T-helper 17 cell (primary cell): ENCODE measurements at regions not wholly inside any gene's neighbourhood (a gene's known extent, or its start where the extent isn't known, plus 50 kb on each side); places are given as distances from the start of the nearest gene placed in this dataset.

Source experiments
- ATAC-seq: fragments of 150-1000 bp; cut with Tn5 transposase; 2 replicates; pipeline ENCODE4 v1.10.0; 2021; ENCODE audit warnings: mild to moderate bottlenecking, moderate library complexity
- DNase-seq, 3 donors: peaks; one replicate each; pipeline versions ENCODE4 v3.0.0 to v3.0.0-alpha.2; 2020 to 2021
- H3K9me3 ChIP-seq: one replicate; pipeline ENCODE4 v1.7.0; 2013; ENCODE audit warnings: low read length, mild to moderate bottlenecking; ENCODE audit not compliant: control insufficient read depth, poor library complexity, severe bottlenecking
- H3K27ac Mint-ChIP-seq: one replicate; pipeline ENCODE4 v1.8.0; 2022; ENCODE audit warnings: mild to moderate bottlenecking, moderate library complexity, mixed read lengths
- H3K27me3 Mint-ChIP-seq: one replicate; pipeline ENCODE4 v1.8.0; 2022; ENCODE audit warnings: mixed read lengths
- H3K36me3 Mint-ChIP-seq: one replicate; pipeline ENCODE4 v1.8.0; 2022; ENCODE audit warnings: low read depth, mixed read lengths
- H3K4me1 Mint-ChIP-seq: one replicate; pipeline ENCODE4 v1.8.0; 2022; ENCODE audit warnings: mild to moderate bottlenecking, mixed read lengths
- H3K4me3 Mint-ChIP-seq: one replicate; pipeline ENCODE4 v1.8.0; 2022; ENCODE audit warnings: mild to moderate bottlenecking, moderate library complexity, mixed read lengths

GRCh38 chr3:24943961-24944360 is 449.3 kb upstream of the THRB start:
- H3K36me3 Mint-ChIP-seq: no peaks in the 10 kb centered on the region

GRCh38 chr3:24944805-24945520 is 450.3 kb upstream of the THRB start:
- H3K4me1 Mint-ChIP-seq: no peaks in the 10 kb centered on the region
- no peak for ATAC-seq
- no peaks in the 10 kb centered on the region for H3K36me3 Mint-ChIP-seq
- DNase-seq: no peak
- no peak overlapping the region for H3K27ac Mint-ChIP-seq
- H3K4me3 Mint-ChIP-seq: no peak overlapping the region
- H3K27me3 Mint-ChIP-seq: no peaks in the 10 kb centered on the region
- H3K9me3 ChIP-seq: no peaks in the 10 kb centered on the region

More at GRCh38 chr3:24943961-24944360, 449.3 kb upstream of the THRB start:
- Mint-ChIP-seq H3K27ac (no peak overlapping the region), H3K4me3 (no peak overlapping the region), H3K27me3 (no peaks in the 10 kb centered on the region), H3K4me1 (no peaks in the 10 kb centered on the region)
- H3K9me3 ChIP-seq: no peaks in the 10 kb centered on the region
- no peak for ATAC-seq
- DNase-seq: no peak

GRCh38 chr3:24945563-24945962 is 450.9 kb upstream of the THRB start:
- no peak for DNase-seq
- no peaks in the 10 kb centered on the region for H3K4me1 Mint-ChIP-seq
- H3K4me3 Mint-ChIP-seq: no peak overlapping the region
- no peaks in the 10 kb centered on the region for H3K9me3 ChIP-seq
- no peak overlapping the region for H3K27ac Mint-ChIP-seq
- H3K36me3 Mint-ChIP-seq: no peaks in the 10 kb centered on the region
- no peak for ATAC-seq
- no peaks in the 10 kb centered on the region for H3K27me3 Mint-ChIP-seq

- Mint-ChIP-seq H3K27me3 (no peaks in the 10 kb centered on the region), H3K4me3 (no peak overlapping the region), H3K27ac (no peak overlapping the region), H3K4me1 (no peaks in the 10 kb centered on the region), H3K36me3 (no peaks in the 10 kb centered on the region)
- H3K9me3 ChIP-seq: no peaks in the 10 kb centered on the region
- DNase-seq (no peak), ATAC-seq (no peak)
Measured at GRCh38 chr3:24947103-24947502, 452.5 kb upstream of the THRB start.

- no peaks in the 10 kb centered on the region for H3K27me3 Mint-ChIP-seq
- no peaks in the 10 kb centered on the region for H3K9me3 ChIP-seq
- H3K36me3 Mint-ChIP-seq: no peaks in the 10 kb centered on the region
- H3K4me3 Mint-ChIP-seq: no peak overlapping the region
- ATAC-seq (no peak), DNase-seq (no peak)
- H3K27ac Mint-ChIP-seq: no peak overlapping the region
- H3K4me1 Mint-ChIP-seq: no peaks in the 10 kb centered on the region
Measured at GRCh38 chr3:24951180-24951579, 456.5 kb upstream of the THRB start.

- no peak for DNase-seq
- no peaks in the 10 kb centered on the region for H3K4me1 Mint-ChIP-seq
- no peak for ATAC-seq
- no peaks in the 10 kb centered on the region for H3K9me3 ChIP-seq
- no peak overlapping the region for H3K27ac Mint-ChIP-seq
- no peaks in the 10 kb centered on the region for H3K36me3 Mint-ChIP-seq
- no peaks in the 10 kb centered on the region for H3K27me3 Mint-ChIP-seq
- no peak overlapping the region for H3K4me3 Mint-ChIP-seq
Measured at GRCh38 chr3:24952388-24952787, 457.7 kb upstream of the THRB start.

- DNase-seq (no peak), ATAC-seq (no peak)
- Mint-ChIP-seq H3K27me3 (no peaks in the 10 kb centered on the region), H3K36me3 (no peaks in the 10 kb centered on the region), H3K4me1 (no peaks in the 10 kb centered on the region), H3K27ac (no peak overlapping the region), H3K4me3 (no peak overlapping the region)
- no peaks in the 10 kb centered on the region for H3K9me3 ChIP-seq
Measured at GRCh38 chr3:24953060-24953771, 458.6 kb upstream of the THRB start.

- H3K4me1 Mint-ChIP-seq: no peaks in the 10 kb centered on the region
- no peaks in the 10 kb centered on the region for H3K36me3 Mint-ChIP-seq
- ATAC-seq: no peak
- H3K27ac Mint-ChIP-seq: no peak overlapping the region
- H3K4me3 Mint-ChIP-seq: no peak overlapping the region
- no peaks in the 10 kb centered on the region for H3K9me3 ChIP-seq
- no peaks in the 10 kb centered on the region for H3K27me3 Mint-ChIP-seq
- no peak for DNase-seq
Measured at GRCh38 chr3:24956613-24957012, 462.0 kb upstream of the THRB start.

GRCh38 chr3:24958271-24958670 is 463.6 kb upstream of the THRB start:
- H3K27me3 Mint-ChIP-seq: no peaks in the 10 kb centered on the region
- no peaks in the 10 kb centered on the region for H3K9me3 ChIP-seq
- DNase-seq (no peak), ATAC-seq (no peak)
- no peaks in the 10 kb centered on the region for H3K4me1 Mint-ChIP-seq
- H3K27ac Mint-ChIP-seq: no peak overlapping the region
- no peaks in the 10 kb centered on the region for H3K36me3 Mint-ChIP-seq
- H3K4me3 Mint-ChIP-seq: no peak overlapping the region

- H3K9me3 ChIP-seq: no peaks in the 10 kb centered on the region
- Mint-ChIP-seq H3K4me1 (no peaks in the 10 kb centered on the region), H3K4me3 (no peak overlapping the region), H3K27ac (no peak overlapping the region), H3K27me3 (no peaks in the 10 kb centered on the region), H3K36me3 (no peaks in the 10 kb centered on the region)
- no peak for ATAC-seq
- DNase-seq: no peak
Measured at GRCh38 chr3:24958910-24959447, 464.3 kb upstream of the THRB start.

- no peaks in the 10 kb centered on the region for H3K27me3 Mint-ChIP-seq
- DNase-seq (no peak), ATAC-seq (no peak)
- no peak overlapping the region for H3K4me3 Mint-ChIP-seq
- no peaks in the 10 kb centered on the region for H3K9me3 ChIP-seq
- no peak overlapping the region for H3K27ac Mint-ChIP-seq
- H3K4me1 Mint-ChIP-seq: no peaks in the 10 kb centered on the region
- H3K36me3 Mint-ChIP-seq: no peaks in the 10 kb centered on the region
Measured at GRCh38 chr3:24963762-24964625, 464.1 kb upstream of the RARB start.

GRCh38 chr3:24965706-24966385 is 462.2 kb upstream of the RARB start:
- ATAC-seq: no peak

GRCh38 chr3:24968036-24968435 is 460.0 kb upstream of the RARB start:
- Mint-ChIP-seq H3K4me1 (no peaks in the 10 kb centered on the region), H3K27ac (no peak overlapping the region), H3K4me3 (no peak overlapping the region), H3K27me3 (no peaks in the 10 kb centered on the region), H3K36me3 (no peaks in the 10 kb centered on the region)
- no peak for DNase-seq
- no peaks in the 10 kb centered on the region for H3K9me3 ChIP-seq
- ATAC-seq: no peak

More at GRCh38 chr3:24965706-24966385, 462.2 kb upstream of the RARB start:
- no peak for DNase-seq
- Mint-ChIP-seq H3K27ac (no peak overlapping the region), H3K4me3 (no peak overlapping the region), H3K36me3 (no peaks in the 10 kb centered on the region), H3K4me1 (no peaks in the 10 kb centered on the region), H3K27me3 (no peaks in the 10 kb centered on the region)
- no peaks in the 10 kb centered on the region for H3K9me3 ChIP-seq
